HK-2 (cell line): ENCODE measurements at regions not wholly inside any gene's neighbourhood (a gene's known extent, or its start where the extent isn't known, plus 50 kb on each side); places are given as distances from the start of the nearest gene placed in this dataset.
"Not testable (repeated sequence)": the region's sequence is repeated elsewhere in the genome, so short reads cannot be mapped to it uniquely, and the experiment has no call there.

Experiments
- DNase-seq: peaks from one replicate; pipeline ENCODE4 v3.0.0-alpha.2; 2018; ENCODE audit not compliant: unreplicated experiment

DNA sequence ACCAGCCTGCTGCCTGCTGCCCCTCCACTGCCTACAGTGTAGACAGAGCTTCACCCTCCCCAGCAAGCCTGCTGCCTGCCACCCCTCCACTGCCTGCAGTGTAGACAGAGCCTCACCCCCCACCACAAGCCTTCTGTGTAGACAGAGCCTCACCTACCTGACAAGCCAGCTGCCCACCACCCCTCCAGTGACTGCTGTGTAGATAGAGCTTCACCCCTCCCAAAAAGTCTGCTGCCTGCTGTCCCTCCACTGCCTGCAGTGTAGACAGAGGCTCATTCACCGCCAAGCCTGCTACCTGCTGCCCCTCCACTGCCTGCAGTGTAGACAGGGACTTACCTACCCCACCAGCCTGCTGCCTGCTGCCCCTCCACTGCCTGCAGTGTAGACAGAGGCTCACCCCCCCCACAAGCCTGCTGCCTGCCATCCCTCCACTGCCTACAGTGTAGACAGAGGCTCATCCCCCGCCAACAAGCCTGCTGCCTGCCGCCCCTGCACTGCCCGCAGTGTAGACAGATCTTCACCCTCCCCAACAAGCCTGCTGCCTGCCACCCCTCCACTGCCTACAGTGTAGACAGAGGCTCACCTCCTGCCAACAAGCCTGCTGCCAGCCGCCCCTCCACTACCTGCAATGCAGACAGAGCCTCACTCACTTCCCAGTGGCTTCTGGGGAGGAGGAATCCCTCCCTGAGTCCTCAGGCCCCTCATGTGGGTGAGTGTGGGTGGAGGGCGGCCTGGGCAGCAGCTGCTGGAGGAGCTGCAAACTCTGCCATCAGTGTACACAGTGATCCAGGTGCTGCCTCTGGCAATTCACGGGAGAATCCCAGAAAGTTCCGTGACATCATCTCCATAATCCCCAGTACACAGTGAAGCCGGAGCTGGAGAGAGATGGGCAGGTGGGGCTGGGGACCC, 140.9 kb downstream of the DLL1 start:
- DNase-seq, result no peak

DNA sequence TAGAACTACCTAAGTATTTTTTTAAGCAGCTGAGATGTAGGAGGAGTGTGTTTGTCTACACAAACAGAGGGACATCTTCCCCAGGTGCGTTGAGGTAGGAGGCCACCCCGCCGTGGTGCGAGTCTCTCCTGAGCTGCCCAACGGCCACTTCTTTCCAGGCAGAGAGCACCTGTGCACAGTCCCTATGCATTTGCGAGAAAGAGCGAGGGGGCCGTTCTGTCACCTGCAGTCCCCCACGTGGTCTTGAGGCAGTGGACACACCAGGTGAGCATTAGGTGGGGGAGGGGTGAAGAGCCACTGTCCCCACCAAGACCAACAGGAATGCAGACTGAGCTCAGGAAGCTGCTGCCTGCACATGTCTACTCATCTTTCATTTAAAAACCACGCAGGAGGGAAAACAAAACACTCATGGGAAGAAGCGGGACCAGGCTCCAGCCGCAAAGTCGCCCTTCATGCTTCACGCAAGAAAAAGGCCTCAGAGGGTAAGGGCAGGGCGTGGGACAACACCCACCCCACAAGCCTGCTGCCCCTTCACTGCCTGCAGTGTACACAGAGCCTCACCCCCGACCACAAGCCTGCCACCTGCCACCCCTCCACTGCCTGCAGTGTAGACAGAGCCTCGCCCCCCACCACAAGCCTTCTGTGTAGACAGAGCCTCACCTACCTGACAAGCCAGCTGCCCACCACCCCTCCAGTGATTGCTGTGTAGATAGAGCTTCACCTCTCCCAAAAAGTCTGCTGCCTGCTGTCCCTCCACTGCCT, 142.0 kb downstream of the DLL1 start:
- DNase-seq, result no peak

DNA sequence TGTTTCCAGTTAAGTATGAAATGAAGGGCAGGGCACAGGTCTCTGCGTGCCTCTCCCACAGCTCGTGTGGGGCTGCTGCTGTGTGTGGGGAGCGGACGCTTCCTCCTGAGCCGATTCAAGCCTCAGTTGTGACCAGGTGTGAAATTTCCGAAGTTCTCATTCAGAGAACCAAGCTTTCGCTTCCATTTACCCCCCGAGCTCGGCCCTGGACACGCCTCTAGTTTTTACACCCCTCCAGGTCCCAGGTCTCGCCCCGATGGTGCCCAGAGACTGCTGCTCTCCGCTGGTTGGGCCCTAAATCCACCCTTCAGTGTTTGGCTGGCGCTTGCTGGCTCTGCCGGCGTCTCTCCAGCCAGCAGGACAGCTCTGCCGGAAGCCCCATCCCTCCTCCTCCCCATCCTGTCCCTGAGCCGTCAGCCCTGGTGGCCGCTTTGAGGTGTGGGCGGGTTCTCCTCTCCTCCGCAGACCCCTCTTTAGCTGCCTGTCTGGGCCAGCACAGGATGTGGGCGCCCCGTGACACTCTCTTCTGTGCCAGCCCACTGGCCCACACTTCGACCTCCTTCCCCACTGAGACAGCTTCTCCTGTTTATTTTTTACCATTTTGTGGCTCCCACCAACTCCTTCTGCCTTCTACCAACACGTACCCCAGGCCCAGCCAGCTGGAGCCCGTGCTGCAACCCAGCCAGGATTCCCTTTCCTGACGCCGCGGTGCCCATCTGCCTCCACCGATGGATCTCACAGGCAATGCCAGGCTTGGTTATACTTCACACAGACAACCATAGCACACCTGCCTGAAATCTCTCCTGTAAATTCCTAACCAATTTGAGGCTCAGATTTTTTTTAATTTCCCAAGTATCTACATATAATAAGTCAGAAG, 142.8 kb downstream of the DLL1 start:
- DNase-seq, result no peak

DNA sequence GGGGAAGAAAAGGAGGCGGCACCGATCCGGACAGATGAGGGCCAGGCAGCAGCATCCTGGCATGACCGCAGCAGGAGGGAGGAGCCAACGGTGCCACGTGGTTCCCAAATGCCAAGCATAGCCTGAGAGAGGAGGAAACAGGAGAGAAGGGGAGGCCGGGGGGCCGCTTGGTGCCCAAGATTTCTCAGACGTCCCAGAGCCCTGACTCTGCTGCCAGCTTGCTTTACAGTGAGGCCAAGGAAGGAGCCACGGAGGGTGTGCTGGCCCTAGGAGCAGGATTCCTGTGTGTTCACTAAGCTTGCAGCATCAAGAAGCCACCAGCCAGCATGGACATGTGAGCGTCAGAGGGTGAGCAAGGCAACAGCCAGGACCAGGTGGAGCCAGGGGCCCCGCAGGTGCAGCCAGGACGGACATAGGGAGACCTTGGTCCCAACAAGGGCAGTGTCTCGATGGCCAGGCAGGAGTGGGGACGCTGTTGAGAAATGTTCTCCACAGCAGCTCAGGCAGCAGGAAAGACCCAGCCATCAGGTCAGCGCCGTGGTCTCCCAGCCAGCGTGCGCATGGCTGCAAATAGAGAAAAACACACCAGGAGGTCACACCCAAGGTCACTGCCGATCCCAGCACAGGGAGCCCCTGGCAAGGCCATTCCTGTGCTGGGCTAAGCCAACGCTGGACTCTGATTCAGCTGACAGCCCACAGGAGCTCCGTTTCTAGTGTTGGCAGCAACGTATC, 143.7 kb downstream of the DLL1 start:
- no peak for DNase-seq

DNA sequence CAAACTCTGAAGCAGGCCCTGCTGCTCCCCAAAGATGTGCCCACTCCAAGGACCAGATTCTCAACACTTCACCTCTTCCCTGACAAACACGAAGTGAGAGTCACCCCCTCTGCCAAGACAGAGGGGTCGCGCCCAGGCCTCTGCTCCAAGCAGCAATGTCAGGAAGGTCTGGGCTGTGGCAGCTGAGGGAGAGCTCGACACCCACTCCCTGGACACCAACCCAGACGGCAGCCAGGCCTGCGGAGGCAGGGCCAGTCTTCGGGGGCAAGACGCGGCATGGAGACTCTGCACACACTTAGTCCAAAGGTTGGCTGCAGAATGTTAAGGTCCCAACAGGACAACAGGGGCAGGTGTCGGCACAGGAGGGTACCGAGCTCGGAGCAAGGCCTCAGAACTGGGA, 144.2 kb downstream of the DLL1 start:
- no peak for DNase-seq

DNA sequence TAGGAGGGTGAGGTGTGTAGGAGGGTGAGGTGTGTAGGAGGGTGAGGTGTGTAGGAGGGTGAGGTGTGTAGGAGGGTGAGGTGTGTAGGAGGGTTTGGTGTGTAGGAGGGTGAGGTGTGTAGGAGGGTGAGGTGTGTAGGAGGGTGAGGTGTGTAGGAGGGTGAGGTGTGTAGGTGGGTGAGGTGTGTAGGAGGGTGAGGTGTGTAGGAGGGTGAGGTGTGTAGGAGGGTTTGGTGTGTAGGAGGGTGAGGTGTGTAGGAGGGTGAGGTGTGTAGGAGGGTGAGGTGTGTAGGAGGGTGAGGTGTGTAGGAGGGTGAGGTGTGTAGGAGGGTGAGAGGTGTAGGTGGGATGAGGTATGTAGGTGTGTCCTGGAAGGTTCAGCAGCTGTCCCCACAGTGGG, 144.7 kb downstream of the DLL1 start:
- not testable (repeated sequence) for DNase-seq

DNA sequence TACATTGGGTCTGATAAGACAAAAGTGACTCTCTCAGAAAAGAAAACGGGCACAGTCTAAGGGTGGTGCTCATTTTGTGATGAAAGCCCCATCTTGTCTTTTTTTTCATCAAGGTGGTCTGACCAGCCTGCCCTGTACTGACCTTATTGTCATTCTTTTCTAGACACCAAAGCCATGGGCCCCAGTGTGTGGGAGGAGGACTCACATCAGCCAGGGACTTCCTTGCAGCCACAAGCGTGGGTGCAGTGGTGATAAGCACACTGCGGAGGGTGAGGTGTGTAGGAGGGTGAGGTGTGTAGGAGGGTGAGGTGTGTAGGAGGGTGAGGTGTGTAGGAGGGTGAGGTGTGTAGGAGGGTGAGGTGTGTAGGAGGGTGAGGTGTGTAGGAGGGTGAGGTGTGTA, 145.2 kb downstream of the DLL1 start:
- not testable (repeated sequence) for DNase-seq

DNA sequence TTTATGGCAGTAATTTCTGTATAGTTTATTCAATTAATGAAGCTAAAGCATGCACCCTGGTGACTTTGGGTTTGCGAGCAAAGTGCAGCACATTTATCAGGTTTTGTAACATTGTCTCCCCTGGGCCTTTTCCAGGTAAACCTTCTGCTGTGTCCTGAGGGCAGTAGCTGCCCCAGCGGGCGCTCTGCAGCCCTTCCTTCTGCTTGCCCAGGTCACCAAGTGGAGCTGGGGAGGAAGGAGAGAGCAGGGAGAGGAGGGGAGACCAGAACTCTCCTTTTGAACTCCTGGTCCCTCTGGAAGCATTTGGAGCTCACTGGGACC, 145.6 kb downstream of the DLL1 start:
- DNase-seq, result no peak

DNA sequence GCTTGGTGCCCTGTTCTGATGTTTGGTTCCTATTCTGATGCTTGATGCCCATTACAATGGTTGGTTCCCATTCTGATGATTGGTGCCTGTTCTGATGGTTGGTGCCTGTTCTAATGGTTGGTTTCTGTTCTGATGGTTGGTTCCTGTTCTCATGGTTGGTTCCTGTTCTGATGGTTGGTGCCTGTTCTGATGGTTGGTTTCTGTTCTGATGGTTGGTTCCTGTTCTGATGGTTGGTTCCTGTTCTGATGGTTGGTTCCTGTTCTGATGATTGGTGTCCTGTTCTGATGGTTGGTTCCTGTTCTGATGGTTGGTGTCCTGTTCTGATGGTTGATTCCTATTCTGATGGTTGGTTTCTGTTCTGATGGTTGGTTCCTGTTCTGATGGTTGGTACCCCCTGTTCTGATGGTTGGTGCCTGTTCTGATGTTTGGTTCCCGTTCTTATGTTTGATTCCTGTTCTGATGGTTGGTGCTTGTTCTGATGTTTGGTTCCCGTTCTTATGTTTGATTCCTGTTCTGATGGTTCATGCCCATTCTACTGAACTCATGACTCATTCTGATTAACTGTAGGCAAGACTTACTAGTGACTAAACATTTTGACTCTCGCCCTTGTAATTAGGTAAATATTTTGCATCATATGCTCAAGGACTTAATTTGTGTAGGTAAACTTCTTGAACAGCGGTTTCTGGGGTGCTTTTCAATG, 146.2 kb downstream of the DLL1 start:
- no peak for DNase-seq

DNA sequence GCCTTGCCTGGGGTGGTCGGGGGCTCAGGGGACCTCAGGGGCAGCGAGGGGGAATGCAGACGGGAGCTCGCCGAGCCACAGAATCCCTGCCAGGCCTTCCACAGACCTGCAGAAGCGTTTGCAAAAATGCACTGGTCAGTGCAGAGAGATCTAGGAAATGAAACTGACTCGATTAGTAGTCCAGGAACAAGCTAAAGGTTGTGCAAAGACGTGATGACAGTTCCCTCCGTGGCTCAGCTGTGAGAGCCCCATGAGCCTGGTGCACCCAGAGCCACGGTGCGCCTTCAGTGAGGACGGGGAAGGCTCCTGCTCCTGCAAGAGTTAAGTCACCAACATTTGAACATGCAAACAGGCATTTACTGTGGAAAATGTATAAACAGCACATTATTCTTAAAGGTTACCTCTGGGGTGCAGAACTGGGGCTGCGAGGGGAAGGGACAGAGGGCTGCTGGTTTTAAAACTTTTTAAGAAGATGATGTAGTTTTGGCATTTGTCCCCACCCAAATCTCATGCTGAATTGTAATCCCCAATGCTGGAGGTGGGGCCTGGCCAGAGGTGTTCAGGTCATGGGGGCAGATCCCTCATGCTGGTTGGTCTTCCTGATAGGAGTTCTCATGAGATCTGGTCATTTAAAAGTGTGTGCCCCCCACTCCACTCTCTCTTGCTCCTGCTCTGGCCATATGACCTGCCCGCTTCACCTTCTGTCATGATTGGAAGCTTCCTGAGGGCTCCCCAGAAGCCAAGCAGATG, 147.3 kb downstream of the DLL1 start:
- DNase-seq, result no peak

DNA sequence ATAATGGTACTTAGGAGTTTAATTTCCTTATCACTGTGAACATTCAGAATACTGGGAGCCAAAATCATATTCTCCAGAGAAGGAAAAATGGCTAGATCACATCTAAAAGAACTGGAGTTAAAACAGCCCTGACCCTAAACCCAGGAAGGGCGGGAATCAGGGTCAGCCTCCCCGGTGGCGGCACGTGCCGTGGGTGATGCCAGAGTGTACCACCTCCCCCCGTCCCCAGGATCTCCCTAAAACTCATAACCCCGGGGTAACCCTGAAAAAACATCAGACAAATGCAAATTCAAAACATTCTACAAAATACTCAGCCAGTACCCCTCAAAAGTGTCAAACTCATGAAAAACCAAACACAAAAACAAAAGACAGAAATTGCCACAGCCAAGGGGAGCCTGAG, 148.3 kb downstream of the DLL1 start:
- no peak for DNase-seq

DNA sequence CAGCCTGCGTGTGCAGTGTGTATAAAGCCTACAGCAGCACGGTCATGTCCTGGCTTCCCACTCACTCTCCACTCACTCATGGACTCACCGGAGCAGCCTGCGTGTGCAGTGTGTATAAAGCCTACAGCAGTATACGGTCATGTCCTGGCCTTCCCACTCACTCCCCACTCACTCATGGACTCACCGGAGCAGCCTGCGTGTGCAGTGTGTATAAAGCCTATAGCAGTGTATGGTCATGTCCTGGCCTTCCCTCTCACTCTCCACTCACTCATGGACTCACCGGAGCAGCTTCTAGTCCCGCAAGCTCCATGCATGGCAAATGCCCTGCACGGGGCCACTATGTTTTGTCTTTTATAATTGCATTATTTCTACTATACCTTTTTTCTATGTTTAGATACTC, 149.8 kb downstream of the DLL1 start:
- DNase-seq, result not testable (repeated sequence)

DNA sequence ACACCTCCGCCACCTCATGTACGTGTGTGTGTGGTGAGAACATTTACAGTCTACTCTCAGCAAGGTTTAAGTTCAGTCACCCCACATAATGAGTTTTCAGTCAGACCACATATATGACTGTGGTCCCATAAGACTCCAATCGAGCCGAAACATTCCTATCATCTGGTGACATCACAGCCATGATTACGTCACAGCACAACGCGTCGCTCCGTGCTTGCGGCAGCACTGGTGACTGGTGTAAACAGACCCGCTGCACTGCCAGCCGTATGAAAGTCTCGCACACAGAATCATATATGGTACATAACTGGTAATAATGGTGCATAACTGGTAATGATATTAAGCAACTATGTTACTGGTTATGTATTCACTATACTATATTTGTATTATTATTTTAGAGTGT, 150.7 kb downstream of the DLL1 start:
- no peak for DNase-seq

DNA sequence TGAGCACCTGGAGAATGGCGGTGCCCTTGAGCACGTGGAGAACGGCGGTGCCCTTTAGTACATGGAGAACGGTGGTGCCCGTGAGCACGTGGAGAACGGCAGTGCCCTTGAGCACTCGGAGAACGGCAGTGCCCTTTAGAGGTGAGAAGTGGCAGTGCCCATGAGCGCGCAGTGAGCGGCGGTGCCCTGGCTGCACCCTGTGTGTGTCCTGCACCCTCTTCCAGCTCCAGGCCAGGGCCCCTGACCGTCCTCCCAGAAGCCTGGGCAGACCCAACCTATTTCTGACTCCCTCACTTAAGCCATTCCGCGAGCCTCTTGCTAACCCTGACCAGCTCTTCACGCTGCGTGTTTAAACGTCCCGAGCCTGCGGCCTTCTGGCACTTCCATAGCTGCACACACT, 151.3 kb downstream of the DLL1 start:
- no peak for DNase-seq

DNA sequence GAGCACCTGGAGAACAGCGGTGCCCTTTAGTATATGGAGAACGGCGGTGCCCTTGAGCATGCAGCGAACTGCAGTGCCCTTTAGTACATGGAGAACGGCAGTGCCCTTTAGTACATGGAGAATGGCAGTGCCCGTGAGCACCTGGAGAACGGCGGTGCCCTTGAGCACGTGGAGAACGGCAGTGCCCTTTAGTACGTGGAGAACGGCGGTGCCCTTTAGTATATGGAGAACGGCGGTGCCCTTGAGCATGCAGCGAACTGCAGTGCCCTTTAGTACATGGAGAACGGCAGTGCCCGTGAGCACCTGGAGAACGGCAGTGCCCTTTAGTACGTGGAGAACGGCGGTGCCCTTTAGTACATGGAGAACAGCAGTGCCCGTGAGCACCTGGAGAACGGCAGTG, 151.8 kb downstream of the DLL1 start:
- DNase-seq, result not testable (repeated sequence)

DNA sequence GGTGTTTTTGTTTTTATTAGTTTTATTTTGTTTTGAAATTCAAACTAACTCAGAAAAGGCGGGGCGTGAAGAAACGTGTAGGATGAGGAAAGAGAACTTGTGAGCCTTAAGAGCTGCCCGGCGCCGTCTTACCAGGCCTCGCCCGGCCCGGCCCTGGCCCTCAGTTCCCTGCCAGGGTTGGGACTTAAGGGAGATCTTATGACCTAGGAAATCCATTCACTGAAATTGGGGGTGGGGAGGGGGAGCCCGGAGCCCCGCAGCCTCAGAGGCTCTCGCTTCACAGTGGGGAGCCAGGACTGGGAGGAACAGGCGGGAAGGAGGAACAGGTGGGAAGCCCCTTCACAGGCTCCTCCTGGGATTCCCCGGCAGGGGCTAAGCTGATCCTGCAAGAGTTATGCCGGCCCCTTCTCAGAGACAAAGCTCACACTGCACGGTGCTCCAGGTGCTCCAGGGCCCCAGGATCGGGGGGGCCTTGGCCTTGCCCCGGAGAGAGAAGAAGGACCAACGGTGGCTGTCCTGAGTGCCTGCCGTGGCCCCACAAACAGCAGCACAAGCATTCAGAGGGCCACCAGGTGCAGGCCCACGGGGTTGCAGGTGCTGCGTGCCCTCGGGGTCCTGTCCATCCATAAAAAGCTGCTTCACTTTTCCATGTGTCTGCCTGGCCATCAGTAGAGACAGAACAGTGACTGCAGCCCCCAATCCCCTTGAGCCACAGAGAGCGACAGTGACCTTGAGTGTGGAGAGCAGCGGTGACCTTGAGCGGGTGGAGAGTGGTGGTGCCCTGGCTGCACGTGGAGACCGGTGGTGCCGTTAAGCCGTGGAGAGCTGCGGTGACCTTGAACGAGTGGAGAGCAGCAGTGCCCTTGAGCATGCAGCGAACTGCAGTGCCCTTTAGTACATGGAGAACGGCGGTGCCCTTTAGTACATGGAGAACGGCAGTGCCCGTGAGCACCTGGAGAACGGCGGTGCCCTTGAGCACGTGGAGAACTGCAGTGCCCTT, 152.7 kb downstream of the DLL1 start:
- DNase-seq, result no peak

DNA sequence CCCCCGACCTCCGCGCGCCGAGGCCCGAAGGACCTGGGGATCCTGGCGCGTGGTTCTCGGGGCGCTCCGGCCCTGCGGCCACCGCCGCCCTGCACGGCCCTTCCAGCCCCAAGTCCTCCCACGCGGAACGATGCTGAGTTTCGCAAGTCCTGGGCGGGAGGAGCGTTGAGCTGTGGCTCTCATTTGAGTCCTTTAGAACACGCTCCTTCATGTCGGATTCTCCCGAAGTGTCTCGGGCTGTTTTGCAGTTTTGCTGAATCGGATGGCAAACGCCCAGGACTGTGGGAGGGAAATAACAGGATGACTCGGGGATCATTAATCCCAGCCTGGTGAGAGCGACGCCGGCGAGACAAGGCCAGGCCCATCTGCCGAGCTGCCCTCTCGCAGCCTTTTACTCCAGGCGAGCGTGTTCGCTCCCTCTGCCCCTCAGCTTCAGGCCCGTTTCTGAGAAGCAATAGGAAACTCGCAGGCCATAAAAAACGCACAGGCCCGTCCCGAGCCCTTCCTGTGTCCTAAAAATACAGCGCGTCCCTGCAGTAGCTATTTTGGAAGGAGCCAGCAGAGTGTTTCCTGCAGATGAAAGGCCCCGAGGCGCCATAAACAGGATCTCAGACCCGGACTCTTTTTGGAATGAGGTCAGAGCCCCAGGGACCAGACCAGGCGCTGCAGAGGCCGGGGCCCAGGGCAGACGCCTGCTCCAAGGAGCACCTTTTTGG, 153.5 kb downstream of the DLL1 start:
- no peak for DNase-seq

DNA sequence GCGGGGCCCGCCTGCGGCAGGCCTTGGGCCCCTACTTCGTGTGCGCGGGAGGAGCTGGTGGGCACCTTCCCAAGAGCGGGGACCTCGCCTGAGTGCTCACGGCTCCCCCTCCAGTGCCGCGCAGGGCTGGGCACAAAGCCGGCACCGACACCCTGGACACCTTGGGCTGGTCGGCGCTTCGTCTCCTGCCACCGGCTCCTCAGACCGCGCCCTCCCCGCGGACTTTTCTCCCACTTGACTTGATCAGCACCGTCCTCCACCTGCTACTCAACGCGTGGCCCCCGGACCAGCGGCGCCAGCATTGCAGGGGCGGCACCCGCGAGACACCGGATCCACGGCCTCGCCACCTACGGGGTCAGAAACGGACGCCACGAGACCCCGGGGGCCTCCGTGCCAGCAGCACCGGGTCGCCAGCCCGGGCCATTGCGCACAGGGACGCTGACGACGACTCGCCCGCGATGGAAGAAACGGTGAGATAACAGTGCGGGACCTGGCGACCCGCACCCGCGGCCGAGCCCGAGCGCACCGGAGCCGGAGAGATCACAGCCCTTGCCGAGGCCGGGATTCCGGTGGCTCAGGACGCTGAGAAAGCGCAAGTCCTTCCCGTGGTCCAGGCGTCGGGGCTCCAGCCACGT, 154.2 kb downstream of the DLL1 start:
- DNase-seq, result no peak
